GM12878 (cell line): ENCODE measurements at regions not wholly inside any gene's neighbourhood (a gene's known extent, or its start where the extent isn't known, plus 50 kb on each side); places are given as distances from the start of the nearest gene placed in this dataset.

ENCODE experiments used
- ATAC-seq: fragments of 200-7000 bp; cut with Tn5 transposase; 3 replicates; pipeline ENCODE4 v1.9.1; 2020; ENCODE audit warnings: mild to moderate bottlenecking, moderate library complexity
- BruUV-seq: library from RNA; stranded (reverse); fragments of 400-500 nt; replicated peaks from 2 replicates; lab custom pipeline; 2021; lab: Mats Ljungman, UMichigan
- CTCF ChIA-PET: fragments of 300-600 bp; sonication (Branson Sonifier 250); formaldehyde crosslinking; extraction: SDS; loops from one replicate; lab custom pipeline; 2021; ENCODE audit warnings: inconsistent platforms; lab: Yijun Ruan, JAX
- POLR2A ChIA-PET: fragments of 350-600 bp; formaldehyde crosslinking; extraction: SDS; loops from one replicate; lab custom pipeline; 2021; ENCODE audit warnings: inconsistent platforms; lab: Charles Lee
- RAD21 ChIA-PET: fragments of 300-600 bp; sonication (Branson Sonifier 250); formaldehyde crosslinking; loops from one replicate; lab custom pipeline; 2023; ENCODE audit warnings: antibody characterized with exemption; ENCODE audit not compliant: unreplicated experiment; lab: Charles Lee
- SMC1A ChIA-PET: fragments of 300-600 bp; sonication (Branson Sonifier 250); formaldehyde crosslinking; loops from one replicate; lab custom pipeline; 2023; ENCODE audit not compliant: unreplicated experiment, uncharacterized antibody; lab: Charles Lee
- DNase-seq: peaks from one replicate; pipeline ENCODE4 v3.0.0-alpha.2; 2011; ENCODE audit warnings: low read depth, low spot score
- FAIRE-seq: peaks from 3 replicates; lab custom pipeline; 2011; peaks lifted over from hg19 to GRCh38; lab: Jason Lieb, UNC
- H2AFZ ChIP-seq: 2 replicates; pipeline ENCODE4 v1.6.0; 2011; ENCODE audit warnings: low read depth, low read length, control low read depth; ENCODE audit not compliant: control insufficient read depth
- H3K27ac ChIP-seq: 2 replicates; pipeline ENCODE4 v1.5.1; 2011; ENCODE audit warnings: control low read depth; ENCODE audit not compliant: control insufficient read depth, insufficient read depth
- H3K27me3 ChIP-seq, 2 experiments: replicated peaks in 1 of 2; 2 replicates each; pipeline versions ENCODE4 v1.6.0 to v1.6.1; 2011; ENCODE audit warnings: low read length in 1 of 2; ENCODE audit not compliant: control insufficient read depth in 2 of 2, insufficient read depth in 2 of 2
- H3K36me3 ChIP-seq, 2 experiments: 2 replicates each; pipeline ENCODE4 v1.5.1; 2011; ENCODE audit warnings: low read length in 1 of 2; ENCODE audit not compliant: control insufficient read depth in 2 of 2, insufficient read depth in 2 of 2
- H3K4me1 ChIP-seq: 2 replicates; pipeline ENCODE4 v1.6.1; 2011; ENCODE audit warnings: mild to moderate bottlenecking, low read length, moderate library complexity, mixed read lengths; ENCODE audit not compliant: control insufficient read depth, insufficient read depth
- H3K4me2 ChIP-seq: 2 replicates; pipeline ENCODE4 v1.6.0; 2011; ENCODE audit warnings: control low read depth; ENCODE audit not compliant: control insufficient read depth, insufficient read depth
- H3K4me3 ChIP-seq: fragments of 200-600 bp; sonication (generic); 2 replicates; pipeline ENCODE4 v1.5.1; 2016
- H3K79me2 ChIP-seq: 2 replicates; pipeline ENCODE4 v1.6.0; 2011; ENCODE audit warnings: low read length; ENCODE audit not compliant: control insufficient read depth, insufficient read depth
- H3K9ac ChIP-seq: 2 replicates; pipeline ENCODE4 v1.8.0; 2011; ENCODE audit warnings: low read length, control low read depth, mixed read lengths; ENCODE audit not compliant: control insufficient read depth, insufficient read depth
- H3K9me3 ChIP-seq: replicated peaks from 3 replicates; pipeline ENCODE4 v1.5.1; 2011; ENCODE audit warnings: mild to moderate bottlenecking, low read length; ENCODE audit not compliant: control insufficient read depth, insufficient read depth
- H4K20me1 ChIP-seq: 2 replicates; pipeline ENCODE4 v1.6.0; 2011; ENCODE audit not compliant: control insufficient read depth, insufficient read depth
- FOXK2 ChIP-seq: fragments of 450-650 bp; IDR thresholded peaks from 2 replicates; pipeline ENCODE4 v1.6.1; 2017; ENCODE audit warnings: mild to moderate bottlenecking, moderate library complexity
- FOXM1 ChIP-seq: IDR thresholded peaks from 2 replicates; pipeline ENCODE4 v1.6.1; 2012; ENCODE audit warnings: low read depth, mild to moderate bottlenecking, inconsistent platforms, low read length, moderate library complexity
- HCFC1 ChIP-seq: fragments of 150-350 bp; IDR thresholded peaks from 2 replicates; pipeline ENCODE4 v1.6.1; 2014; ENCODE audit warnings: low read length
- IKZF1 ChIP-seq: fragments of 450-650 bp; conservative IDR thresholded peaks from 2 replicates; pipeline ENCODE4 v1.6.1; 2017; ENCODE audit warnings: antibody characterized with exemption, mild to moderate bottlenecking
- IKZF2 ChIP-seq, 2 experiments: fragments of 450-650 bp; IDR thresholded peaks; 2 replicates each; pipeline ENCODE4 v1.6.1; 2017; ENCODE audit warnings: mild to moderate bottlenecking in 2 of 2, moderate library complexity in 2 of 2
- KDM1A ChIP-seq: fragments of 200-600 bp; sonication (generic); IDR thresholded peaks from 2 replicates; pipeline ENCODE4 v1.6.1; 2016; ENCODE audit warnings: borderline replicate concordance
- MEF2B ChIP-seq: fragments of 450-650 bp; IDR thresholded peaks from 2 replicates; pipeline ENCODE4 v1.6.1; 2018; ENCODE audit warnings: mild to moderate bottlenecking, moderate library complexity; ENCODE audit not compliant: partially characterized antibody, poor library complexity, severe bottlenecking
- MXI1 ChIP-seq: fragments of 150-350 bp; IDR thresholded peaks from 2 replicates; pipeline ENCODE4 v1.6.1; 2011; ENCODE audit warnings: low read depth, mild to moderate bottlenecking, inconsistent platforms, low read length, improper control_type of control experiment
- NBN ChIP-seq: fragments of 450-650 bp; IDR thresholded peaks from 2 replicates; pipeline ENCODE4 v1.6.1; 2016
- PRDM15 ChIP-seq: fragments of 450-650 bp; formaldehyde crosslinking; IDR thresholded peaks from 2 replicates; pipeline ENCODE4 v1.4.0; 2020; ENCODE audit warnings: mild to moderate bottlenecking, moderate library complexity
- RCOR1 ChIP-seq: conservative IDR thresholded peaks from 2 replicates; pipeline ENCODE4 v1.6.1; 2012; ENCODE audit warnings: low read depth, low read length, improper control_type of control experiment
- RFX5 ChIP-seq: IDR thresholded peaks from 2 replicates; pipeline ENCODE4 v1.6.1; 2011; ENCODE audit warnings: low read depth, low read length, improper control_type of control experiment
- WRNIP1 ChIP-seq: IDR thresholded peaks from 2 replicates; pipeline ENCODE4 v1.6.1; 2011; ENCODE audit warnings: low read depth, low read length, improper control_type of control experiment, borderline replicate concordance
- ZBED1 ChIP-seq: IDR thresholded peaks from 2 replicates; pipeline ENCODE4 v1.6.1; 2016; ENCODE audit warnings: borderline replicate concordance
- WGBS: methylation state at CpG from one replicate; pipeline ENCODE4 v1.1.6; 2016; ENCODE audit warnings: low lambda C conversion rate; ENCODE audit not compliant: insufficient replicate concordance, insufficient coverage; ENCODE audit errors: missing lambda C conversion rate; 5-methylcytosine and 5-hydroxymethylcytosine counted together
- in situ Hi-C: fragments of 300-500 bp; cut with MboI; formaldehyde crosslinking; loops from 9 replicates; pipeline ENCODE4 v1.14.3; 2018; ENCODE audit warnings: mixed read lengths
- intact Hi-C: fragments of 100-400 bp; cut with micrococcal nuclease; formaldehyde crosslinking; loops from one replicate; pipeline ENCODE4 v1.14.2; 2022; ENCODE audit not compliant: unreplicated experiment
- TF ChIP-seq, protein P1 (sequence below): fragments of 450-650 bp; formaldehyde crosslinking; IDR thresholded peaks from 2 replicates; pipeline ENCODE4 v1.5.0; 2022; ENCODE audit warnings: mild to moderate bottlenecking, missing genetic modification characterization

- WGBS = 2% methylated on average over 2 of the region's 2 CpGs
- Histone ChIP-seq H3K79me2 (no peaks in the 10 kb centered on the region), H3K4me3 (no peak overlapping the region), H3K36me3 (no peaks in the 10 kb centered on the region), H3K9ac (no peak overlapping the region), H3K9me3 (no peaks in the 10 kb centered on the region), H2AFZ (no peak overlapping the region), H3K27ac (no peak overlapping the region), H3K27me3 (no peaks in the 10 kb centered on the region), H4K20me1 (no peaks in the 10 kb centered on the region), H3K4me1 (no peaks in the 10 kb centered on the region), H3K4me2 (no peak overlapping the region)
- ChIA-PET SMC1A (interaction anchor here (1.0 kb wide), 1 partner anchor 8 kb away, joined by 3 read pairs; no protein-coding TSS in a partner anchor), RAD21 (no interaction called here), POLR2A (no interaction called here), CTCF (no interaction called here)
- no peak for ATAC-seq
- no peak for DNase-seq
- intact Hi-C loops = no loop called here
- no peak for FAIRE-seq
- no peak for TF ChIP-seq FOXM1
- no peak for TF ChIP-seq HCFC1
- TF ChIP-seq, protein P1, sequence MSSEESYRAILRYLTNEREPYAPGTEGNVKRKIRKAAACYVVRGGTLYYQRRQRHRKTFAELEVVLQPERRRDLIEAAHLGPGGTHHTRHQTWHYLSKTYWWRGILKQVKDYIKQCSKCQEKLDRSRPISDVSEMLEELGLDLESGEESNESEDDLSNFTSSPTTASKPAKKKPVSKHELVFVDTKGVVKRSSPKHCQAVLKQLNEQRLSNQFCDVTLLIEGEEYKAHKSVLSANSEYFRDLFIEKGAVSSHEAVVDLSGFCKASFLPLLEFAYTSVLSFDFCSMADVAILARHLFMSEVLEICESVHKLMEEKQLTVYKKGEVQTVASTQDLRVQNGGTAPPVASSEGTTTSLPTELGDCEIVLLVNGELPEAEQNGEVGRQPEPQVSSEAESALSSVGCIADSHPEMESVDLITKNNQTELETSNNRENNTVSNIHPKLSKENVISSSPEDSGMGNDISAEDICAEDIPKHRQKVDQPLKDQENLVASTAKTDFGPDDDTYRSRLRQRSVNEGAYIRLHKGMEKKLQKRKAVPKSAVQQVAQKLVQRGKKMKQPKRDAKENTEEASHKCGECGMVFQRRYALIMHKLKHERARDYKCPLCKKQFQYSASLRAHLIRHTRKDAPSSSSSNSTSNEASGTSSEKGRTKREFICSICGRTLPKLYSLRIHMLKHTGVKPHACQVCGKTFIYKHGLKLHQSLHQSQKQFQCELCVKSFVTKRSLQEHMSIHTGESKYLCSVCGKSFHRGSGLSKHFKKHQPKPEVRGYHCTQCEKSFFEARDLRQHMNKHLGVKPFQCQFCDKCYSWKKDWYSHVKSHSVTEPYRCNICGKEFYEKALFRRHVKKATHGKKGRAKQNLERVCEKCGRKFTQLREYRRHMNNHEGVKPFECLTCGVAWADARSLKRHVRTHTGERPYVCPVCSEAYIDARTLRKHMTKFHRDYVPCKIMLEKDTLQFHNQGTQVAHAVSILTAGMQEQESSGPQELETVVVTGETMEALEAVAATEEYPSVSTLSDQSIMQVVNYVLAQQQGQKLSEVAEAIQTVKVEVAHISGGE (CRISPR knock-in tag) = no peak
- no peak for TF ChIP-seq RCOR1
- no peak for TF ChIP-seq NBN
- TF ChIP-seq ZBED1 = no peak
- no peak for TF ChIP-seq RFX5
- TF ChIP-seq FOXK2 = no peak
- no peak for TF ChIP-seq IKZF2 (IDR thresholded peaks at IDR 0.05)
- TF ChIP-seq MXI1 = no peak
- no peak for TF ChIP-seq IKZF1
- TF ChIP-seq WRNIP1 = no peak
- no peak for TF ChIP-seq KDM1A
- TF ChIP-seq MEF2B = no peak
- no peak for TF ChIP-seq PRDM15 (CRISPR knock-in tag)
- BruUV-seq = no TSS peak
- in situ Hi-C loops = no loop called here
Measured at GRCh38 chr4:175905925-175906324, 93.9 kb upstream of the GPM6A start.
